GM10266 (cell line): ENCODE measurements at regions not wholly inside any gene's neighbourhood (a gene's known extent, or its start where the extent isn't known, plus 50 kb on each side); places are given as distances from the start of the nearest gene placed in this dataset.

Experiments used
- DNase-seq: peaks from one replicate; pipeline ENCODE4 v3.0.0; 2012; ENCODE audit errors: extremely low spot score
- TF ChIP-seq, protein P1 (sequence below): IDR thresholded peaks from 2 replicates; pipeline ENCODE4 v1.5.1; 2012; ENCODE audit warnings: mild to moderate bottlenecking, low read depth; ENCODE audit not compliant: control insufficient read depth, insufficient read depth; ENCODE audit errors: missing control alignments

DNA sequence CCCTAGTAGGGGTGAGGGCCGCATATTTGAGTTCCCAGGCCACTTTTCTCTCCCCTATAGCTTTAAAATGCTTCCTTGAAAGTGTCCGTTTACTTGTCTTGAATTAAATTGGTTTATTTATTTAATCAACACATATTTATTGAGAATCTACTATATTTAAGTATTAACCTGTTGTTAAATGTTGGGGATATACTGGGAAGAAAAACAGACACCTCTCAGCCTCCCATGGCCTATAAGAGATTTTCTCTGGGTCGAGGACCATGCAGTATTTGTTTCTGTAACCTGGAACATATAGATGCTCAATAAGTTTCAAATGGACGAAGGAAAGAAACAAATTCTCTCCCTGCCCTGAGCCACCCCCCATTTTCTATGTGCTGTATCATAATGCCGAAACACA is 98.6 kb downstream of the INSIG2 start:
- TF ChIP-seq, protein P1, sequence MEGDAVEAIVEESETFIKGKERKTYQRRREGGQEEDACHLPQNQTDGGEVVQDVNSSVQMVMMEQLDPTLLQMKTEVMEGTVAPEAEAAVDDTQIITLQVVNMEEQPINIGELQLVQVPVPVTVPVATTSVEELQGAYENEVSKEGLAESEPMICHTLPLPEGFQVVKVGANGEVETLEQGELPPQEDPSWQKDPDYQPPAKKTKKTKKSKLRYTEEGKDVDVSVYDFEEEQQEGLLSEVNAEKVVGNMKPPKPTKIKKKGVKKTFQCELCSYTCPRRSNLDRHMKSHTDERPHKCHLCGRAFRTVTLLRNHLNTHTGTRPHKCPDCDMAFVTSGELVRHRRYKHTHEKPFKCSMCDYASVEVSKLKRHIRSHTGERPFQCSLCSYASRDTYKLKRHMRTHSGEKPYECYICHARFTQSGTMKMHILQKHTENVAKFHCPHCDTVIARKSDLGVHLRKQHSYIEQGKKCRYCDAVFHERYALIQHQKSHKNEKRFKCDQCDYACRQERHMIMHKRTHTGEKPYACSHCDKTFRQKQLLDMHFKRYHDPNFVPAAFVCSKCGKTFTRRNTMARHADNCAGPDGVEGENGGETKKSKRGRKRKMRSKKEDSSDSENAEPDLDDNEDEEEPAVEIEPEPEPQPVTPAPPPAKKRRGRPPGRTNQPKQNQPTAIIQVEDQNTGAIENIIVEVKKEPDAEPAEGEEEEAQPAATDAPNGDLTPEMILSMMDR: no peak
- DNase-seq: no peak

DNA sequence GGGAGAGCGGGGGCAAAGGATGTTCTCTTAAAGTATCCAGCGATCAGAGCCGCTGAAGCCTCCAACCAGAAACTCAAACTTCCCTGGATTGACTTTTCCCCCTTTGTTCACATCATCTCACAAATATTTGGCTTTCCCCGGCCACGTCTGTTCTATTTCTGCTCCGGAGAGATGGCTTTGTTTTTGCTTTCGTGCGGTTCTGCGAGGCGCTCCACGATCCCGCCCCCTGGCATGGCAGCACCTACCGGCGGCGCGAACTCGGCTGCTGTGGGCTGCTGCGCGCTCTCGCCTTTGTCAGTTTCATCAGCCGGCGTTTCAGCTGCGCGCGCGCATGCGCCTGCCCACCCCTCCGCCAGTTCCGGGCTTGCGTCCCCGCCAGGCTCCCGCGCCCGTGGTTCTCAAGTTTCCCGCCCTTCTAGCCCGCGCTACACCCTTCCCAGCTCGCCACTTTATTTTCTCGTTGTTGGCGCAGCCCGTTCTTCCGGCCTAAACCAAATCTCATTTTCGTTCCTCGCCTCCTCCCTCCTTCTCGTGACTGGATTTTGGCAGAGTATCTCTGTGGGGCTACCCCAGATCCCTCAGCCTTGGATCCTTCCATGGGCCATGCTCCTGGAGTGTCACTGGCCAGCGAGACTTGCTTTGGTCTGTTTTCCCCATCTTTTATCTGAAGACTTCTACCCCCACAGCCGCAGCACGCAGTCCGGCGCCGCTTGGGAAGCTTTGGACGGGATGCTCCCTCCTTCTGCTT is 98.0 kb downstream of the INSIG2 start:
- TF ChIP-seq, protein P1: peak; percentile 16
- peak; percentile 87 for DNase-seq

DNA sequence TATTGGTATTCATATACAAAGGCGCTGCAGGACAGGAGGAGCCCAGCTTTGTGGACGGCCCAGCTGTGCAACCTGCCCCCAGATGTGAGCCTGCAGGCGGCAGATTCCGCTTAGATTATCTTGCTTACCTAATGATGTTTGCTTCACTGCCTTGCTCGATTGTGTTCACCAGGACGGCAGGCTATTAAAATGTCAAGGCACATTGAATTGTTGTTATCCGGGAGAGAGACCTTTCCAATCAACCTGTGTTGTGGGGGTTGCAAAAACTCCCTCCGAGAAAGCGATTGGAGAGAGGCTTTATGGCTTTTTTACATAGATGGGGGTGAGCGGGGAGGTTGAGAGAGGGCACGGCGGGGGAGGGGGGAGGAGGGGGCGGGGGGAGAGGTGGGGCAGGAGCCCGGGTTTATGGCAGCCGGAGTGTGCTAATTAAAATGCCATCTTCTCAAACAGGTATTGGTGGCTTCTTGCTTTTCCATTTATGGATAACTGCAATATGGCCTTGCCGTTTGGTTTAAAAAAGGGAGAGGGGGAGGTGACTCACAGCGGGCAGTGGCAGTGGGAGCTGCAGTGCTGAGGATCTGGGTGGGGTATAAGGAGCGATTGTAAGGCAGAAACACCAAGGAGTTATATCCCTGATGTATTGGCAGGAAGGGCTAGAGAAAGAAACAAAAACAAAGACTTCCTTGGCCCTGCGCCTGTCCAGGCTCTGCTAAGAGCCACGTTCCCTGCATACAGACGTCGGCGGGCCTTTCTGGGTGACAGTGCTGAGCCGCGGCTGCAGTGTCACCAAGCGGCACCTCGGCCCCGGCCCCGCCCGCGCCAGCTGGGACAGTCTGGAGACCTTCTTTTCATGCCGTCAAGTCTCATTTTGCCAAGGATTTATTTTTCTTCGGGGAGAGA is 97.2 kb downstream of the INSIG2 start:
- TF ChIP-seq, protein P1: peak; percentile 43
- DNase-seq: peak; percentile 62

DNA sequence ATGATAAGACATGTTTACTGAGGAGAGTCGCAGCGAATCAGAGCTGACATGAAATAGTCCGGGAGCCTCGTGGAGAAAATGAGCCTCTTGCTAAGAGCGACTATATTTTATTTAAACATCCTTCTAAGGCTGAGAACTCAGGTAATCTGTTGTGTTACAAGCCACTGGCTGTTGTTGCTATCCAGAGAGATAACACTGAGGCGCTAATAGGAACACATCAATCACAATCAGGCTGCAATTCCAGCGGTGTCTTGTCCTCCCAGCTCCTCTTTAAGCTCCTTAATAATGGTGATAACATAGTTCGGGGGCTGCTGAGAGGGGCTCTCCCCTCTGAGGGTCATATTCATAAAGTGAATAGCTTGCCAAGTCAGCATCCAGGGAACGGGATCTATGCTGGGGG is 95.1 kb downstream of the INSIG2 start:
- TF ChIP-seq, protein P1: no peak
- DNase-seq: no peak

DNA sequence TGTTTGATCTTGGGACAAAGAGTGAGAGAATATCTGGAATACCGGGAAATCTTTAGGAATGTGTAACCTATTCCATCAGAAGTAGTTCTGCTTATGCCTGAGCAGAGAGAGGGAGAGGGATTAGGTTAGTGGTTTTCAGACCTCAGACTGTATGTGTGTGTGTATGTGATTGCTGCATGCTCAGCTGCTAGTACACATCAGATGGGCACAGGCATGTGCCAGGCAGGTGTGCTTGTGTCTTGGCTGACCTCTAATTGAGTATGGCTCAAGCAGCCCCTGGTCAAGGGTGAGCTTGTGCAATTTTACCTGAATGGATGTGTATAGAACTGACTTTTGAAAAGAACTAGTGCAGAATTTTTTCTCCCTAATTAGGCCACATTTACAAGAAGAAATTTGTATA is 91.2 kb downstream of the INSIG2 start:
- TF ChIP-seq, protein P1: no peak
- DNase-seq: no peak

DNA sequence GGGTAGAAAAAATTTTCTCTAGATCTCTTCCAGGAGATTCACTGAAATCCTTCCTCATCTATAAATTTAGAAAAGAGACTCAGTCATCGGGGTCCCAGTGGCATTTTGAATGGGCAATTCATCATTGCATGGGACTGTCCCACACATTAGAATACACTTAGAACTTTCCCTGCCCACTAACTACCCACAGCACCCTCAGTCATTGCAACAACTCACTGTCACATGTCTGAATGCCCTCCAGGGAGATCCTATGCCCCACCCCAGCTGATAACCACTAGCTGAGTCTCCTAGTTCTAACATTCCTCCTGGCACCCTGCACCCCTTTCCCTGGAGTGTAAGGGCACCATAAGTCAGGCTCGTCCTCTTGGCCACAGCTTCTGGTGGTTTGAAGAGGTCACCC is 89.6 kb downstream of the INSIG2 start:
- DNase-seq: no peak

DNA sequence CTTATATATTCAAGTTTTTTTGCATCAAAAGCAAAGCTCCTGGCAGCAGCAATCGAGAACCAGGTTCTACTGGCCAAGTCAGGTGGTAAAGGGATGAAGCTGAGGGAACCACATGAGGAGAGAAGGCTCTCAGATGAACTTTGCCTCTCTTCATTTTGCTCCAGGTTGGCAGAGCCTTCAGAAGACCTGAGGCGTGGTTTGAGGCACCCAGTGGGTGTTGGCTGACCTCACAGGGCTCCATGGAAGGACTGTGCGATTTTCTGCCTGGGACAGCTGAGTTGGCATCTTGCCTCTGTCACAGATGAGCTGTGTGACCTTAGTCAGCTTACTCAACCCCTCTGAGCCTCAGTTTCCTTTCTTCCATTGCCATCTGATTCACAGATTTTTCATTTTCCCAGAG is 89.0 kb downstream of the INSIG2 start:
- no peak for DNase-seq
- TF ChIP-seq, protein P1: no peak

More for the DNA sequence above, 89.6 kb downstream of the INSIG2 start:
- TF ChIP-seq, protein P1: no peak
